DMS153 (cell line): ENCODE measurements at regions not wholly inside any gene's neighbourhood (a gene's known extent, or its start where the extent isn't known, plus 50 kb on each side); places are given as distances from the start of the nearest gene placed in this dataset.

ENCODE experiments used
- DNase-seq: peaks from one replicate; lab custom pipeline; 2025; lab: John Stamatoyannopoulos, UW

GRCh38 chr18:72601481-72601880, 57.3 kb upstream of the CBLN2 start:
- DNase-seq: no peak
